ENCODE measurements at regions not wholly inside any gene's neighbourhood (a gene's known extent, or its start where the extent isn't known, plus 50 kb on each side); places are given as distances from the start of the nearest gene placed in this dataset.

- TF ChIP-seq CTCF (IDR thresholded peaks at IDR 0.05; ENCODE audit: insufficient read depth, low read length) (no peak), REST (IDR thresholded peaks at IDR 0.05; ENCODE audit: insufficient replicate concordance, low read depth) (no peak), SPI1 (IDR thresholded peaks at IDR 0.05; ENCODE audit: borderline replicate concordance, low read depth) (no peak)
- H3K4me3 ChIP-seq (replicated peaks; ENCODE audit: insufficient read depth, low read length) = no peak overlapping the region
- no peaks in the 10 kb centered on the region for H3K27me3 ChIP-seq (ENCODE audit: insufficient read depth, poor library complexity, severe bottlenecking)
- DNase-seq (ENCODE audit: low read depth in 1 of 2, low spot score in 1 of 2) = no peak
- no peak overlapping the region for H3K27ac ChIP-seq (replicated peaks)
These were observed 1813.5 kb upstream of the CDH6 start for GRCh38 chr5:29380029-29380428.

- DNase-seq (ENCODE audit: low read depth in 1 of 2, low spot score in 1 of 2) = no peak
- H3K4me3 ChIP-seq (replicated peaks; ENCODE audit: insufficient read depth, low read length) = no peak overlapping the region
- H3K27ac ChIP-seq (replicated peaks) = no peak overlapping the region
- no peaks in the 10 kb centered on the region for H3K27me3 ChIP-seq (ENCODE audit: insufficient read depth, poor library complexity, severe bottlenecking)
- TF ChIP-seq SPI1 (IDR thresholded peaks at IDR 0.05; ENCODE audit: borderline replicate concordance, low read depth) (no peak), REST (IDR thresholded peaks at IDR 0.05; ENCODE audit: insufficient replicate concordance, low read depth) (no peak), POLR2AphosphoS5 (IDR thresholded peaks at IDR 0.05; ENCODE audit: low read depth) (no peak), CTCF (IDR thresholded peaks at IDR 0.05; ENCODE audit: insufficient read depth, low read length) (no peak), GABPA (IDR thresholded peaks at IDR 0.05; ENCODE audit: low read depth) (no peak)
These were observed 1813.9 kb upstream of the CDH6 start for GRCh38 chr5:29379619-29380018.

GRCh38 chr5:29378104-29378503 is 1815.4 kb upstream of the CDH6 start:
- Histone ChIP-seq H3K27me3 (ENCODE audit: insufficient read depth, poor library complexity, severe bottlenecking) (no peaks in the 10 kb centered on the region), H3K27ac (replicated peaks) (no peak overlapping the region), H3K4me3 (replicated peaks; ENCODE audit: insufficient read depth, low read length) (no peak overlapping the region)
- no peak for TF ChIP-seq GABPA (IDR thresholded peaks at IDR 0.05; ENCODE audit: low read depth)
- no peak for TF ChIP-seq POLR2AphosphoS5 (IDR thresholded peaks at IDR 0.05; ENCODE audit: low read depth)
- TF ChIP-seq CTCF (IDR thresholded peaks at IDR 0.05; ENCODE audit: insufficient read depth, low read length) = no peak
- no peak for TF ChIP-seq REST (IDR thresholded peaks at IDR 0.05; ENCODE audit: insufficient replicate concordance, low read depth)
- TF ChIP-seq SPI1 (IDR thresholded peaks at IDR 0.05; ENCODE audit: borderline replicate concordance, low read depth) = no peak
- DNase-seq (ENCODE audit: low read depth in 1 of 2, low spot score in 1 of 2) = no peak

Data from HL-60 (cell line).